GM23338 (cell line): ENCODE measurements at regions not wholly inside any gene's neighbourhood (a gene's known extent, or its start where the extent isn't known, plus 50 kb on each side); places are given as distances from the start of the nearest gene placed in this dataset.

Experiments used
- ATAC-seq: fragments of 200-7000 bp; cut with Tn5 transposase; 3 replicates; pipeline ENCODE4 v1.9.1; 2020
- DNase-seq: peaks from one replicate; pipeline ENCODE4 v3.0.0-alpha.2; 2015; ENCODE audit warnings: low spot score
- H2AFZ ChIP-seq: fragments of 200-600 bp; sonication (generic); 2 replicates; pipeline ENCODE4 v1.8.0; 2016; ENCODE audit warnings: antibody characterized with exemption, mild to moderate bottlenecking, moderate library complexity
- H3F3A ChIP-seq: fragments of 200-600 bp; sonication (generic); replicated peaks from 2 replicates; pipeline ENCODE4 v1.8.0; 2017; ENCODE audit warnings: antibody characterized with exemption, mixed run types, low read depth
- H3K27ac ChIP-seq: fragments of 200-600 bp; sonication (generic); 2 replicates; pipeline ENCODE4 v1.6.1; 2016; ENCODE audit warnings: low read depth
- H3K27me3 ChIP-seq: fragments of 200-600 bp; sonication (generic); 2 replicates; pipeline ENCODE4 v1.8.0; 2016; ENCODE audit warnings: mild to moderate bottlenecking, mixed run types, moderate library complexity; ENCODE audit not compliant: insufficient read depth
- H3K36me3 ChIP-seq: fragments of 200-600 bp; sonication (generic); 2 replicates; pipeline ENCODE4 v1.8.0; 2016; ENCODE audit warnings: mild to moderate bottlenecking; ENCODE audit not compliant: insufficient read depth
- H3K4me1 ChIP-seq: fragments of 200-600 bp; sonication (generic); 2 replicates; pipeline ENCODE4 v1.8.0; 2016; ENCODE audit warnings: mild to moderate bottlenecking, moderate library complexity; ENCODE audit not compliant: insufficient read depth
- H3K4me2 ChIP-seq: fragments of 200-600 bp; sonication (generic); 2 replicates; pipeline ENCODE4 v1.7.1; 2017; ENCODE audit warnings: mixed run types
- H3K4me3 ChIP-seq: fragments of 200-600 bp; sonication (generic); 2 replicates; pipeline ENCODE4 v1.6.1; 2016; ENCODE audit warnings: mixed run types
- H3K79me2 ChIP-seq: fragments of 200-600 bp; sonication (generic); replicated peaks from 2 replicates; pipeline ENCODE4 v1.8.0; 2017; ENCODE audit warnings: mild to moderate bottlenecking; ENCODE audit not compliant: insufficient read depth
- H3K9me2 ChIP-seq: fragments of 200-600 bp; sonication (generic); 2 replicates; pipeline ENCODE4 v1.8.0; 2017; ENCODE audit not compliant: insufficient read depth
- H4K20me1 ChIP-seq: fragments of 200-600 bp; sonication (generic); replicated peaks from 2 replicates; pipeline ENCODE4 v1.8.0; 2017; ENCODE audit warnings: mild to moderate bottlenecking; ENCODE audit not compliant: insufficient read depth
- H3K27ac Mint-ChIP-seq: 2 replicates; pipeline ENCODE4 v1.8.0; 2020; ENCODE audit warnings: inconsistent platforms, mild to moderate bottlenecking, moderate library complexity, mixed read lengths
- H3K27me3 Mint-ChIP-seq: 3 replicates; pipeline ENCODE4 v1.8.0; 2022; ENCODE audit warnings: low read depth, mild to moderate bottlenecking, moderate library complexity, mixed read lengths, inconsistent platforms; ENCODE audit not compliant: insufficient read depth, poor library complexity
- H3K36me3 Mint-ChIP-seq: 3 replicates; pipeline ENCODE4 v1.8.0; 2021; ENCODE audit warnings: low read depth, mild to moderate bottlenecking, inconsistent platforms, moderate library complexity, mixed read lengths
- H3K4me1 Mint-ChIP-seq: 3 replicates; pipeline ENCODE4 v1.8.0; 2020; ENCODE audit warnings: mild to moderate bottlenecking, inconsistent platforms, mixed read lengths
- H3K4me3 Mint-ChIP-seq: 3 replicates; pipeline ENCODE4 v1.8.0; 2021; ENCODE audit warnings: moderate library complexity, mild to moderate bottlenecking, inconsistent platforms, mixed read lengths
- H3K9me3 Mint-ChIP-seq: 3 replicates; pipeline ENCODE4 v1.8.0; 2020; ENCODE audit warnings: moderate library complexity, mild to moderate bottlenecking, inconsistent platforms, mixed read lengths
- CREB1 ChIP-seq: fragments of 250-450 bp; sonication (Bioruptor Pico); IDR thresholded peaks from 2 replicates; pipeline ENCODE4 v1.5.0; 2020; ENCODE audit warnings: low read depth, mild to moderate bottlenecking, moderate library complexity
- CTCF ChIP-seq, 2 experiments: fragments of 200-600 bp in 1 of 2; sonication (generic) in 1 of 2; conservative IDR thresholded peaks; 2 replicates each; pipeline versions ENCODE4 v1.5.1 to v1.6.1; 2016 to 2017; ENCODE audit warnings: antibody characterized with exemption in 2 of 2, low read depth in 2 of 2, mild to moderate bottlenecking in 2 of 2, moderate library complexity in 1 of 2
- ETS1 ChIP-seq: IDR thresholded peaks from 2 replicates; pipeline ENCODE4 v1.6.1; 2016; ENCODE audit warnings: antibody characterized with exemption
- EZH2 ChIP-seq: fragments of 200-600 bp; sonication (generic); IDR thresholded peaks from one replicate; pipeline ENCODE4 v1.8.0; 2017; ENCODE audit warnings: antibody characterized with exemption, mild to moderate bottlenecking, low read depth; ENCODE audit not compliant: unreplicated experiment
- EZH2phosphoT487 ChIP-seq: fragments of 200-600 bp; sonication (generic); IDR thresholded peaks from one replicate; pipeline ENCODE4 v1.8.1; 2018; ENCODE audit warnings: antibody characterized with exemption; ENCODE audit not compliant: unreplicated experiment
- JUNB ChIP-seq: IDR thresholded peaks from one replicate; pipeline ENCODE4 v1.6.1; 2016; ENCODE audit warnings: antibody characterized with exemption; ENCODE audit not compliant: unreplicated experiment
- POLR2AphosphoS5 ChIP-seq: IDR thresholded peaks from 2 replicates; pipeline ENCODE4 v1.6.1; 2016; ENCODE audit warnings: antibody characterized with exemption, low read depth
- ZNF114 ChIP-seq: fragments of 250-450 bp; sonication (Bioruptor Pico); IDR thresholded peaks from 2 replicates; pipeline ENCODE4 v1.5.0; 2020; ENCODE audit warnings: mild to moderate bottlenecking, moderate library complexity
- ZNF331 ChIP-seq: fragments of 250-450 bp; sonication (Bioruptor Pico); IDR thresholded peaks from 2 replicates; pipeline ENCODE4 v1.5.0; 2020; ENCODE audit warnings: low read depth, mild to moderate bottlenecking, moderate library complexity
- TF ChIP-seq, protein P1 (sequence below): fragments of 250-450 bp; sonication (Bioruptor Pico); IDR thresholded peaks from 2 replicates; pipeline ENCODE4 v1.5.0; 2020; ENCODE audit warnings: mild to moderate bottlenecking, moderate library complexity

GRCh38 chr4:66014146-66014765, 344.0 kb upstream of the EPHA5 start (continued):
- TF ChIP-seq JUNB (no peak), CREB1 (CRISPR knock-in tag) (no peak), CTCF (conservative IDR thresholded peaks at IDR 0.05; ENCODE audit: low read depth in 2 of 2) (no peak), ETS1 (no peak)

GRCh38 chr4:66000510-66001117, 330.3 kb upstream of the EPHA5 start:
- no peak for ATAC-seq
- Histone ChIP-seq H3K4me1 (no peaks in the 10 kb centered on the region), H2AFZ (no peak overlapping the region), H3K4me3 (no peak overlapping the region), H3K4me2 (no peak overlapping the region), H3K27ac (no peak overlapping the region), H3K9me2 (peaks cover 4% of the 10 kb centered on the region; the same call in 1 of the 2 replicates), H3K27me3 (no peaks in the 10 kb centered on the region), H3K79me2 (peaks cover 5% of the 10 kb centered on the region; the same call in 1 of the 2 replicates), H4K20me1 (no peaks in the 10 kb centered on the region), H3K36me3 (no peaks in the 10 kb centered on the region), H3F3A (no peaks in the 10 kb centered on the region)
- peaks cover 7% of the 10 kb centered on the region for H3K4me1 Mint-ChIP-seq
- H3K9me3 Mint-ChIP-seq = peaks cover 8% of the 10 kb centered on the region
- H3K36me3 Mint-ChIP-seq = peaks cover 8% of the 10 kb centered on the region; the same call in 1 of the 3 replicates
- H3K27ac Mint-ChIP-seq = no peak overlapping the region
- no peak for DNase-seq
- no peak overlapping the region for H3K4me3 Mint-ChIP-seq
- no peaks in the 10 kb centered on the region for H3K27me3 Mint-ChIP-seq
- TF ChIP-seq CREB1 (CRISPR knock-in tag) (no peak), ZNF331 (no peak), ETS1 (no peak), ZNF114 (CRISPR knock-in tag) (no peak), POLR2AphosphoS5 (no peak), EZH2phosphoT487 (no peak), EZH2 (no peak), JUNB (no peak)
- TF ChIP-seq, protein P1, sequence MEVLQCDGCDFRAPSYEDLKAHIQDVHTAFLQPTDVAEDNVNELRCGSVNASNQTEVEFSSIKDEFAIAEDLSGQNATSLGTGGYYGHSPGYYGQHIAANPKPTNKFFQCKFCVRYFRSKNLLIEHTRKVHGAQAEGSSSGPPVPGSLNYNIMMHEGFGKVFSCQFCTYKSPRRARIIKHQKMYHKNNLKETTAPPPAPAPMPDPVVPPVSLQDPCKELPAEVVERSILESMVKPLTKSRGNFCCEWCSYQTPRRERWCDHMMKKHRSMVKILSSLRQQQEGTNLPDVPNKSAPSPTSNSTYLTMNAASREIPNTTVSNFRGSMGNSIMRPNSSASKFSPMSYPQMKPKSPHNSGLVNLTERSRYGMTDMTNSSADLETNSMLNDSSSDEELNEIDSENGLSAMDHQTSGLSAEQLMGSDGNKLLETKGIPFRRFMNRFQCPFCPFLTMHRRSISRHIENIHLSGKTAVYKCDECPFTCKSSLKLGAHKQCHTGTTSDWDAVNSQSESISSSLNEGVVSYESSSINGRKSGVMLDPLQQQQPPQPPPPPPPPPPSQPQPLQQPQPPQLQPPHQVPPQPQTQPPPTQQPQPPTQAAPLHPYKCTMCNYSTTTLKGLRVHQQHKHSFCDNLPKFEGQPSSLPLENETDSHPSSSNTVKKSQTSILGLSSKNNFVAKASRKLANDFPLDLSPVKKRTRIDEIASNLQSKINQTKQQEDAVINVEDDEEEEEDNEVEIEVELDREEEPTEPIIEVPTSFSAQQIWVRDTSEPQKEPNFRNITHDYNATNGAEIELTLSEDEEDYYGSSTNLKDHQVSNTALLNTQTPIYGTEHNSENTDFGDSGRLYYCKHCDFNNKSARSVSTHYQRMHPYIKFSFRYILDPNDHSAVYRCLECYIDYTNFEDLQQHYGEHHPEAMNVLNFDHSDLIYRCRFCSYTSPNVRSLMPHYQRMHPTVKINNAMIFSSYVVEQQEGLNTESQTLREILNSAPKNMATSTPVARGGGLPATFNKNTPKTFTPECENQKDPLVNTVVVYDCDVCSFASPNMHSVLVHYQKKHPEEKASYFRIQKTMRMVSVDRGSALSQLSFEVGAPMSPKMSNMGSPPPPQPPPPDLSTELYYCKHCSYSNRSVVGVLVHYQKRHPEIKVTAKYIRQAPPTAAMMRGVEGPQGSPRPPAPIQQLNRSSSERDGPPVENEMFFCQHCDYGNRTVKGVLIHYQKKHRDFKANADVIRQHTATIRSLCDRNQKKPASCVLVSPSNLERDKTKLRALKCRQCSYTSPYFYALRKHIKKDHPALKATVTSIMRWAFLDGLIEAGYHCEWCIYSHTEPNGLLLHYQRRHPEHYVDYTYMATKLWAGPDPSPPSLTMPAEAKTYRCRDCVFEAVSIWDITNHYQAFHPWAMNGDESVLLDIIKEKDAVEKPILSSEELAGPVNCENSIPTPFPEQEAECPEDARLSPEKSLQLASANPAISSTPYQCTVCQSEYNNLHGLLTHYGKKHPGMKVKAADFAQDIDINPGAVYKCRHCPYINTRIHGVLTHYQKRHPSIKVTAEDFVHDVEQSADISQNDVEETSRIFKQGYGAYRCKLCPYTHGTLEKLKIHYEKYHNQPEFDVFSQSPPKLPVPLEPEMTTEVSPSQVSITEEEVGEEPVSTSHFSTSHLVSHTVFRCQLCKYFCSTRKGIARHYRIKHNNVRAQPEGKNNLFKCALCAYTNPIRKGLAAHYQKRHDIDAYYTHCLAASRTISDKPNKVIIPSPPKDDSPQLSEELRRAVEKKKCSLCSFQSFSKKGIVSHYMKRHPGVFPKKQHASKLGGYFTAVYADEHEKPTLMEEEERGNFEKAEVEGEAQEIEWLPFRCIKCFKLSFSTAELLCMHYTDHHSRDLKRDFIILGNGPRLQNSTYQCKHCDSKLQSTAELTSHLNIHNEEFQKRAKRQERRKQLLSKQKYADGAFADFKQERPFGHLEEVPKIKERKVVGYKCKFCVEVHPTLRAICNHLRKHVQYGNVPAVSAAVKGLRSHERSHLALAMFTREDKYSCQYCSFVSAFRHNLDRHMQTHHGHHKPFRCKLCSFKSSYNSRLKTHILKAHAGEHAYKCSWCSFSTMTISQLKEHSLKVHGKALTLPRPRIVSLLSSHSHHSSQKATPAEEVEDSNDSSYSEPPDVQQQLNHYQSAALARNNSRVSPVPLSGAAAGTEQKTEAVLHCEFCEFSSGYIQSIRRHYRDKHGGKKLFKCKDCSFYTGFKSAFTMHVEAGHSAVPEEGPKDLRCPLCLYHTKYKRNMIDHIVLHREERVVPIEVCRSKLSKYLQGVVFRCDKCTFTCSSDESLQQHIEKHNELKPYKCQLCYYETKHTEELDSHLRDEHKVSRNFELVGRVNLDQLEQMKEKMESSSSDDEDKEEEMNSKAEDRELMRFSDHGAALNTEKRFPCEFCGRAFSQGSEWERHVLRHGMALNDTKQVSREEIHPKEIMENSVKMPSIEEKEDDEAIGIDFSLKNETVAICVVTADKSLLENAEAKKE (CRISPR knock-in tag) = no peak
